CD4-positive, alpha-beta T cell treated with Interferon alpha-2 for 1 hour (primary cell): ENCODE measurements at regions not wholly inside any gene's neighbourhood (a gene's known extent, or its start where the extent isn't known, plus 50 kb on each side); places are given as distances from the start of the nearest gene placed in this dataset.
"Not testable (repeated sequence)": the region's sequence is repeated elsewhere in the genome, so short reads cannot be mapped to it uniquely, and the experiment has no call there.

ENCODE experiments used
- DNase-seq, 2 donors: peaks; one replicate each; pipeline ENCODE4 v3.0.0-alpha.2; 2020 to 2022

DNA sequence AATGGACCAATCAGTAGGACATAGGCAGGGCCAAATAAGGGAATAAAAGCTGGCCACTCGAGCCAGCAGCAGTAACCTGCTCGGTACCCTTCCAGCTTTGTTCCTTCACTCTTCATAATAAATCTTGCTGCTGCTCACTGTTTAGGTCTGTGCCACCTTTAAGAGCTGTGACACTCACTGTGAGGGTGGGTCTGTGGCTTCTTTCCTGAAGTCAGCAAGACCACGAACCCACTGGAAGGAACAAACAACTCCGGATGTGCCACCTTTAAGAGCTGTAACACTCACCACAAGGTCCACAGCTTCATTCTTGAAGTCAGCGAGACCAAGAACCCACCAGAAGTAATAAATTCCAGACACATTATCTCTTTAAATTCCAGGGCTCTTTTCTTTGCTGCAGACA lies 1922.3 kb upstream of the PCDH20 start:
- DNase-seq: no peak

DNA sequence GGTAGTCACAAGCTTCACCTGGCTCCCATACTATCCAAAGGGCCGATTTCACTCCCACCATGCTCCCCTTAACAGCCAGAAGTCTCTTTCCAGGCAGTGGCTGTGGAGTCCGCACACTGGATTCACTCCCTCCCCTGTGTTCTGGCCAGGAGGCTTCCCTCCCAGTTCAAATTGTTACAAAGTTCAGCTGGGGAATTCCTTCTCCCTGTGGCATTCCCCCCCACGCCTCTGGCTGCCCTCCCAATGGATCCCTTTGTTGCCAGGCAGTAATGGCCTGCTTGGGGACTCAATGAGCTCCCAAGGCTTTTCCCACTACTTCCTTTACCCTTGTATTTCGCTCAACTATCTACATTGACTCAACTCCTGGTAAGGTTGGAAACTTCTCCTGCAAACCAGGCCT lies 1921.4 kb upstream of the PCDH20 start:
- no peak for DNase-seq

DNA sequence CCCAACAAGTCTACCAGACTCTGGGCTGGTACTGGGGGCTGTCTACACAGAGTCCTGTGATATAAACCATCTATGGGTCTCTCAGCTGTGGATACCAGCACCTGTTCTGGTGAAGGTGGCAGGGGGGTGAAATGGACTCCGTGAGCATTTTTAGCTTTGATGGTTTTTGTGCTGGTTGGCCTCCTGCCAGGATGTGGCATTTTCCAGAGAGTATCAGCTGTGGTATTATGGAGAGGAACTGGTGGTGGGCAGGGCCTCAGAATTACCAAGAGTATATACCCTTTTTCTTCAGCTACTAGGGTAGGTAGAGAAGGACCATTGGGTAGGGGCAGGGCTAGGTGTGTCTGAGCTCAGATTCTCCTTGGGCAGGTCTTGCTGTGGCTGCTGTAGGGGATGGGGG lies 1920.9 kb upstream of the PCDH20 start:
- DNase-seq: no peak

DNA sequence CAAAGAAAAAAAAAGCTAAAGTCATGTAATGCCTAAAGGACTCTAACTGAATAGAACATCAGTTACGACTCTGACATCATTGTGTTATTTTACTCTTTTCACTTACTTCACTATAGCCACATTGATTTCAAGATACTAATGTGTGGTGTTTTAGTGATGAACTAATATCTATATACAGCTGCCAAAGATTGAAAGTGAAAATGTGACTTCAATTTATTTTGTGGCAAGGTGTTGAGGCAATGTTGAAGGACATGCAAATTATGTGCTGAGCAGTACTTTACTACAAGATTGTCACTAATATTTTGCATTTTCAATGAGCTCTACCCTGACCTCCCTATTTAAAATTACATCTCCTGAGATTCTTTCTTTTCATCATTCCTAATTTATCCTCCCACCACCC lies 1911.9 kb upstream of the PCDH20 start:
- DNase-seq: no peak

DNA sequence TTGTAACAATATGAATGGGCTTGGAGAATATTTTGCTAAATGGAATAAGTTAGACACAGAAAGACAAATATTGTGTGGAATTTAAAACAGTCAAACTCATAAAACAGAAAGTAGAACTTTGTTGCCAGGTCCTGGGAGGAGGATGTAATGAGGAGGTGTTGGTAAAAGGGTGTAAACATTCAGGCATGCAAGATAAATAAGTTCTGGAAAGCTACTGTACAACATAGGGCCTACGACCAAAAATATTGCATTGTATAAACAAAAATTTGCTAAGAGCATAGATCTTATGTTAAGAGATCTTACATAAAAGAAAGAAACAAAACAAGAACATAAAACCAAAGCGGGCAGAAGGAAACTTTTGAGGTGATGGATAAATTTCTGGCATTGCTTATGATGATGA lies 1907.8 kb upstream of the PCDH20 start:
- DNase-seq: no peak

DNA sequence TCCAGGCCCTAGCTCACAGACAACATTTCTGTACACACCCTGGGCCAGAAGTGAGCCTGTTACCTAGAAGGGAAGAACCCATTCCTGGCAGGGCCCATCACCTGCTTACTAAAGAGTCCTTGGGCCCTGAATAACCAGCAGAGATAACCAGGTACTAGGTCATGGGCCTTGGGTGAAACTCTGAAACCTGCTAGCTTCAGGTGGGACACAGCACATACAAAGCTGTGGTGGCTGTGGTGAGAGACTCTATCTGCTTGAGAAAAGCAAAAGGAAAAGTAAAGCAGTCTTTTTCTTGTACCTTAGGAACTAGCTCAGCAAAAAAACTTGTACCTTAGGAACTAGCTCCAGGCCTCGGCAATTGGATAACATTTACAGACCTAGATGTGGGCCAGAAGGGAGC lies 1895.9 kb upstream of the PCDH20 start:
- DNase-seq: no peak

DNA sequence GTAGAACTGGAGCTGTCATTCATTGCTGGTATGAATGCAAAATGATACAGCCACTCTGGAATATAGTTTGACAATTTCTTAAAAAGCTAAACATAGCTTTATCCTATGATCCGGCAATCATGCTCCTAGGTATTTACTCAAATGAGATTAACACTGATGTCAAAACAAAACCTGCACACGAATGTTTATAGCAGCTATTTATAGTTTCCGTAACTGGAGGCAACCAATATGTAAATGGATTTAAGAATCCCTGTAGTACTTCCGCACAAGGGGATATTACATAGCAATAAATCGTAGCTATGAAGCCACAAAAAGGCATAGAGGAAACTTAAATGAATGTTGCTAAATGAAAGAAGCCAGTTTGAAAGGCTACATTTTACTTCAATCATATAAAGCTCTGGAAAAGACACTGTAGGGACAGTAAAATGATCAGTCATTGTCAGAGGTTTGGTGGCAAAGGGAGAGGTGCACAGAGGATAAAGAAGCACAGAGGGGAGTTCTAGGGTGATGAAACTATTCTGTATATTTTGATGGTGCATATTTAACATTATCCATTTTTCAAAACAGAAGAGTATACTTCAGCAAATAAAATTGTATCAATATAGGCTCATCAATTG lies 1893.0 kb upstream of the PCDH20 start:
- no peak for DNase-seq

DNA sequence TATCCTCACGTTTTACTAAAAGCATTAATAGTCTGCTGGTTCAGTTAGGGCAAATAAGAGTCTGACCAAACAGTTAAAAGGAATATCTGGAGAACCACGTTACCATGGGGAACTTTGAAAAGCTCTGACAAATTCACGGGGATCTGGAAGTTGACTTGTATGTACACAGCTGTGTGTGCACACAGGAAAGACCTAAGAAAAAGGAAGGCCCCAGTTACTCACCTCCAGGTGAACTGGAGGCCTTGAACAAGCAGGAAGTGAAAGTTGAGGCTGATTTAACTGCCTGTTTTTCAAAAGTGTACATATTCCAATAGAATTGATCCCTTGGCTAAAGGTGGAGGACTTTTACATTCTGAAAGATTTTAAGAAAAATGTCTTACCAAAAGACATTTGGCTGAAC lies 1891.6 kb upstream of the PCDH20 start:
- no peak for DNase-seq

DNA sequence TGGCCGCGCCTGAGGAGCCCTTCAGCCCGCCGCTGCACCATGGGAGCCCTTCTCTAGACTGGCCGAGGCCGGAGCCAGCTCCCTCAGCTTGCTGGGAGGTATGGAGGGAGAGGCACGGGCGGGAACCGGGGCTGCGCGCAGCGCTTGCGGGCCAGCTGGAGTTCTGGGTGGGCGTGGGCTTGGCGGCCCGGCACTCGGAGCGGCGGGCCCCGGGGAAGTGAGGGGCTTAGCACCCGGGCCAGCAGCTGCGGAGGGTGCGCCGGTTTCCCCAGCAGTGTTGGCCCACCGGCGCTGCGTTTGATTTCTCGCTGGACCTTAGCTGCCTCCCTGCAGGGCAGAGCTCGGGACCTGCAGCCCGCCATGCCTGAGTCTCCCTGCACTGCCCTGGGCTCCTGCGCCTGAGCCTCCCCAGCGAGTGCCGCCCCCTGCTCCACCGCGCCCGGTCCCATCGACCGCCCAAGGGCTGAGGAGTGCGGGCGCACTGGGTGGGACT lies 1890.0 kb upstream of the PCDH20 start:
- DNase-seq: no peak

DNA sequence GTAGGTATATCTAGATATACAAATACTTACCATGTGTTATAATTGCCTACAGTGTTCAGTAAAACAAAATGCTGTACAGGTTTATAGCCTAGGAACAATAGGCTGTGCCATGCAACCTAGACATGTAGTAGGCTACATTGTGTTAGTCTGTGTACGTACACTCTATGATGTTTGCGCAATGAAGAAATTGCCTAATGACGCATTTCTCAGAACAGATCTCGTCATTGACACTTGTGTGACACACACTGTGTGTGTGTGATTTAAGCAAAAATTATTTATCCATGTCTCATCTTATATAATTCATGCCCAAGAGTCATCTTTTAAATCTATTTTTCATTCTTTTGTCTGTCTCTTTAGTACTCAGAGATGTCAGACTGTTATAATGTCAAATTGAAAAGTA lies 1888.8 kb upstream of the PCDH20 start:
- no peak for DNase-seq

DNA sequence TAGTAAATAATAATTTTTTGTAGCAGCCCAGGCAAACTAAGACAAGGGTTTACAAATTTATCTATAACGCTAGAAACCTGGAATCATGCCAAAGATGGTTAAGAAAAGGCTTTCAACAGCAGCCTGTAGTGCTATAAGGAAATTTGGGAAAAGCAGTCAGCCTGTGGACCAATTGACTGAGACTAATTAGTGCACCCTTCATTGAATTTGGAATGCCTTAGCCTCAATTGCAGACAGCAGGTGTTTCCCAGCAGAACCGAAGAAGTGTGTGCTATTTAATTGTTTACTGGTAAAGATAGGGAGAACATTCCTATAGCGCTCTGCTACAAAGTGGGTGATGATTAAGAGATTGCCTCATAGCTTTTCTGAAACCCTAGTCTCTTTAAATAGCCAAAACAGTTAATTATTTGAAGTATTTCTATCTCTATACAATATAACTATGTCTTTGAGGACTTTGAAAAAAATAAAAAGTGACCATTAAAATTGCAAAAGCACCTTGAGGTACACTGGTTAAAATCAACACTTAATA lies 1884.3 kb upstream of the PCDH20 start:
- DNase-seq: no peak

DNA sequence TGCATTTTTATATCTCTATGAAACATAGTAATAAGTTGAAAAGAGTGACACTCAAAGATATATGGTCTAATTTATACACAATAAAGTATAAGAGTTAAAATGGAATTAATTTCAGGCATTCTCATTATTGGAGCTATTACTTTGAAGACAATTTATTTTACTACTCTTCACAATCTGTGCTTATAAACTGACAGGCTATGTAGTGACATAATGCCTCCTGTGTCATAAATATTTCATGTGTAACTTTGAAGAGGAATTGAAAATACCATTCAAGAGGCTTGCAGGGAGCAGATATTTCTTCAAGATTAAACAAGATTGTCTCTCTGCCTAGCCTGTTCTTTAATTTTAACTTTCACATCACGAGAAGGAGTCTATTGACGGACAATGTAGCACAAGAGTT lies 1881.5 kb upstream of the PCDH20 start:
- no peak for DNase-seq

DNA sequence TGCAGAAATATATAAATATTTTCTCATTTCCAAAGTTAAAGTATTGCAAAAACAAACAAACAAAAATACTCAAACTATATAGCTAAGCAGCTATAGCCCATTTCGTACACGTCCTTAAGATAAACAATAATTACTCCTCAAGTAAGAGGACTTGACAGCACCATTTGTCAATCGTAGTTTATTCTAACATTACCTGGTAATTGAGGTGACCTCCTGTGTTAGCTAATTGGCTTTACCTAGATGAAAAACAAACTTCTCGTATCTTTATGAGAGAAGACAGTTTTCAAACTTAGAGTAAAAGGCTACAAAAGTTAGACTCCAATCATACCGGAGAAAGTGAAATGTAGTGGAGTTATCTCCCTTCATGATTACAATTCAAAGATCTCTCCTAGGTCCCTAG lies 1876.1 kb upstream of the PCDH20 start:
- DNase-seq: no peak

DNA sequence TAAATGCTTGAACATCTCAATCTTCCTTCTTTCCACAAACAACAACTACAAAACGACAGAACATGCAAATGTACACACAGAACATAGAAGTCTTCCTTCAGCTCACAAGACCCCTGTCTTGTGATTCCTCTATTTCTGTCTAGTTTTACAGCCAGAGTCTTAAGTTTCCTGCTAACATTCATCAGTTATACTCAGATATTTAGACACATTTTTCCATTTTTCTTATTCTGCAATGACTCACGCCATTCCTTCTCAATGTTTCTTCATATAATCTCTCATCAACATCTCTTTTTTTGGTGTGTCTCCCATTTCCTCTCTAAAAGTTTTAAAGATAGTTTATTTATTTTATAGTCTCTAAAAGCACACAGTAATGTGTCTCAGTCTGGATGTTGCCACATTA lies 1872.9 kb upstream of the PCDH20 start:
- no peak for DNase-seq

DNA sequence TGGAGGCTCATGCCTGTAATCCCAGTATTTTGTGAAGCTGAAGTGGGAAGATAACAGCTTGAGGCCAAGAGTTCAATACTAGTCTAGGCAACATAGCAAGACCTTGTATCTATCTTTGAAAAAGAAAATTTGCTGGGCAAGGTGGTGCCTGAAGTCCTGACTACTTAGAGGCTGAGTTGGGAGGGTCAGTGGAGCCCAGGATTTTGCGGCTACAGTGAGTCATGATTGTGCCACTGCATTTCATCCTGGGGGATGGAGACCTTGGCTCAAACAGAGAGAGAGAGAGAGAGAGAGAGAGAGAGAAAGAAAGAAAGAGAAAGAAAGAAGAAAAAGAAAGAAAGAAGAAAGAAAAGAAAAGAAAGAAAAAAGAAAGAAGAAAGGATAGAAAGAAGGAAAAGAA lies 1872.3 kb upstream of the PCDH20 start:
- no peak for DNase-seq

DNA sequence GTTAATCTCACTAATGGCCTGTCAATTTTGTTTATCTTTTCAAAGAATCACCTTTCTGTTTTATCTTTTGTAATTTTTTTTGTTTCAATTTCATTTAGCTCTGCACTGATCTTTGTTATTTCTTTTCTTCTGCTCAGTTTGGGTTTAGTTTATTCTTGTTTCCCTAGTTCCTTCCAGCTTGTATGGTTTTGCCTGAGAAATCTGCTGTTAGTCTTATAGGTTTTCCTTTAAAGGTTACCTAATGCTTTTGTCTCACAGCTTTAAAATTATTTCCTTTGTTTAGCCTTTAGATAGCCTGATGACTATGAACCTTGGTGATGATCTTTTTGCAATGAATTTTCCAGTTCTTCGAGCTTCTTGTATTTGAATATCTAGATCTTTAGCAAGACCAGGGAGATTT lies 1869.8 kb upstream of the PCDH20 start:
- no peak for DNase-seq

DNA sequence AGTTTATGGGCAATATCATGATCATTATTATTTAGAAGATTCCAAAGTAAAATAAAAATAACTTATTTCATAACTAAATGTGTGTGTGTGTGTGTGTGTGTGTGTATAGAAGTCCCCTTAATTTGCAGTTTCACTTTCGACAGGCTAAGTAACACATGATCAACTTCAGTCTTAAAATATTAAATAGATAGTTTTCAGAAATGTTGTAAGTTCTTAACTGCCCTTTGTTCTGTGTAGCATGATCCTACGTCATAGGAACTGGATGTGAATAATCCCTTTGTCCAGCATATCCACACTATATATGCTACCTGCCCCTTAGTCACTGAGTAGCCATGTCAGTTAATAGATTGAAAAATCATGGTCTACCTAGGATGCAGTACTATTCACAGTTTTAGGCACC lies 1863.5 kb upstream of the PCDH20 start:
- no peak for DNase-seq

DNA sequence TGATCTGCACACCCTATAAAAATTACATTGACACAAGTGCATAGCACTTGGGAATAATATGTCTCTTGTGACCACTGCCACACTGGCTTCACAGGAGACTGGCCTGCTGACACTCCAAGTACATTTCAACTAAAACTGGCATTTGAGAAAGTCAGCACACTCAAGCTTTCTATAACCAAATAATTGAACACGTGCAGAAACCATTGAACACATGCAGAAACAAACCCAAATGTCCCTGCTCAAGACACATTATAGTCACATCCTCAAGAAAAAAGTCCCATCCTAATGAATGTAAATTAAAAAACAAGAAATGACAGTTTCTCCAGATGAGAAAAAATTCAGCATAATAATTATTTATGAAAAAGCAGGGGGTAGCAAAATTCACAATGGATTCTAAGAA lies 1859.1 kb upstream of the PCDH20 start:
- no peak for DNase-seq

DNA sequence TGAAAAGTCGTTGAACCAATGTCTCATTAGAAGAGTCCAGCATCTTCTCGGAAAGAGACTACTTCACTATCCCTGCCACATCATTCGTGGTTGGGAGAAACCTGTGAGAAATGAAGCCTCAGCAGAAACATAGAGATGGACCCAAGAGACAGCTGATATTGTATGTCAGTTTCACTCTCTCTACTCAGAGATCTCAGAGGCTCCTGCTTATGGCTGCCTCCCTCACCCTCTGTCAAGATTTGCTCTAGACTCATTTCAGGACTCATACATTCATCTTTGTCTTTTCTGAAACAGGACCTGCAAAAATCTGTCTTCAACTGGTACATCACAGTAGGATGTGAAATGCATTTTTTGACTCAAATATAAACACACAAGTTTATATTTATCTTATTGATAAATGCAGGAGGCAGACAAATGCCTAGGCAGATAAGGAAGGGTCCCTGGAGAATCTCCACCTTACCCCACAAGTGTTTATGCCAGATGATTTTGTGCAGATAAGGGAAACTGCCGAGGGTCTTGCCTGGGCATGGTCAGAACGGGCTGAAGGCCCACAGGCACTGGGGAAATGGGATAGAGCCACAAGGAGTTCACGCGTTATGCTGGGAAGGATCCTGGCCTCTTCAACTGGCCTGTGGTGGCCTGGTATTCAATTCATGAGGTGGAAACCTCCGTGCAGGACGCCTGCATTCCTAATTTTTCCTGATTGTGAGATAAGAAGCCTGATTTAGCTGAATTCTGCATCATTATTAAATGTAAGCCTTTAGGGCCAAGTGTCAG lies 1834.0 kb upstream of the PCDH20 start:
- no peak for DNase-seq

DNA sequence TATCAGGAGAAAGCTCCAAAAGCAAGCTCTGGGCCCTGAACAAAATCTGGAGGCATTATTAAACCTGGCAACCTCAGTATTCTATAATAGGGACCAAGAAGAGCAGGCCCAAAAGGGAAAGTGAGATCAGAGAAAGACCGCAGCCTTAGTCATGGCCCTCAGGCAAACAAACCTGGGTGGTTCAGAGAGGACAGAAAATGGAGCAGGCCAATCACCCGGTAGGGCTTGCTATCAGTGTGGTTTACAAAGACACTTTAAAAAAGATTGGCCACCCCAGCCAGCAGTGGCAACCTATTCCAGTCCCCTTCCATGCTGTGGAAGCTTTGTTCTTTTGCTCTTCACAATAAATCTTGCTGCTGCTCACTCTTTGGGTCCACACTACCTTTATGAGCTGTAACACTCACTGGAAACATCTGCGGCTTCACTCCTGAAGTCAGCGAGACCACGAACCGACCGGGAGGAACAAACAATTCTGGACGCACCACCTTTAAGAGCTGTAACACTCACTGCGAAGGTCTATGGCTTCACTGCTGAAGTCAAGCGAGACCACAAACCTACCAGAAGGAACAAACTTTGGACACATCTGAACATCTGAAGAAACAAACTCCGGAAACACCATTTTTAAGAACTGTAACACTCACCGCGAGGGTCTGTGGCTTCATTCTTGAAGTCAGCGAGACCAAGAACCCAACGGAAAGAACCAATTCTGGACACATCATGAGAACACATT lies 1821.2 kb upstream of the PCDH20 start:
- not testable (repeated sequence) for DNase-seq

DNA sequence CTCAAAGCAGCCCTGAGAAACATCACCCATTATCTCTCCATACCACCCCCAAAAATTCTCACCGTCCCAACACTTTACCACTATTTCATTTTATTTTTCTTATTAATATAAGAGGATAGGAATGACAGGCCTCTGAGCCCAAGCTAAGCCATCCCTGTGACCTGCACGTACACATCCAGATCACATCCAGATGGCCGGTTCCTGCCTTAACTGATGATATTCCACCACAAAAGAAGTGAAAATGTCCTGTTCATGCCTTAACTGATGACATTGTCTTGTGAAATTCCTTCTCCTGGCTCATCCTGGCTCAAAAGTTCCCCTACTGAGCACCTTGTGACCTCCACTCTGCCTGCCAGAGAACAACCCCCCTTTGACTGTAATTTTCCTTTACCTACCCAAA lies 1802.9 kb upstream of the PCDH20 start:
- not testable (repeated sequence) for DNase-seq

DNA sequence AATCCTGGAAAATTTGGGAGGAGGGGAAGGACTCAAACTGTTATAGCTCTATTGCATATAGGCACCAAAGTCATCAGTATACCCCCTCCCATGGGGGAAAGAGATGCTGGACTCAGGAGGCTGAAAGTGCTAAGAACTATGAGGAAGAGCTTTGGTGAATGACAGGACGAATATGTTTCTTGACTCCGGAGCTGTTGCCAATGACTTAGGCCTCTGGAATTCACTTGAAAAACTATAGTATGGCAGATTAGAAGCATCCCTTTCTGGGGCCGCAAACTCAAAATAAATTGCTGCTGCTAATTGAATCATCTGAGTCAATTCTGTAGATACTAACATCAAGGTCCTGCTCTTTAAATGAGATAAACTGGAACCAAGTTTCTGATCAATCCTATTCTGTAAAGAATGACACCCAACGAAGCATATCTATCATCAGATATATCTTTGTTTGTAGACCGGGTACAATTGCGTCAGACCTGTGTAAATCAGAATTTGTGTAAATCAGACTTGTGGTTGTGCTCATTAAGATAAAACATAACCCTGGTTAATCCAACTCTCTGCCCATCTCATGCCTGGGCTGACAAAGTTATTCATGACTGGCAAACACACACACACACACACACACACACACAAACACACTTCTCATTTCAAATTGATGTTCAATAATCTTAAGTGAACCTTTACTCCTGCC lies 1793.8 kb upstream of the PCDH20 start:
- no peak for DNase-seq

DNA sequence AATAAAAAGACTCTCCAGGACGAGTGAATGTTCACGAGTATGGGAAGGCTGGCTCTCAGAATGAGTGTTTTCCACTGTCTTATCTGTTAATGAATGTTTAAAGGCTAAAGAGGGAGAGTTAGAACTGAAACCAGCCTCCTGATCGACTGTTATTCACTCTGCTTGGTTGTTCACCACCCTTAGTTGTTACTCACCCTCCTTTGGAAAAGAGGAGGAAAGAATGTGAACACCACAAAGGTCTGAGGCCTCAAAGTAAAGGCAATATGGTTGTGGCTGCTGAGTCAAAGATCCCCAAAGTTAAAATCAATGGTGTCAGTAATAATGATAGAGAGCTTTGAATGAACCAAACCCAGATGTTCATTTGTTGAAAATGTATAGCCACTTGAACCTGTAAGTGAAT lies 1793.2 kb upstream of the PCDH20 start:
- DNase-seq: no peak
